OCI-LY7 (cell line): ENCODE measurements at regions not wholly inside any gene's neighbourhood (a gene's known extent, or its start where the extent isn't known, plus 50 kb on each side); places are given as distances from the start of the nearest gene placed in this dataset.

Experiments
- BruUV-seq: library from RNA; stranded (reverse); fragments of 400-500 nt; replicated peaks from 2 replicates; lab custom pipeline; 2021; lab: Mats Ljungman, UMichigan
- CTCF ChIA-PET: fragments of 300-600 bp; sonication (Branson Sonifier 250); formaldehyde crosslinking; loops from one replicate; lab custom pipeline; 2022; ENCODE audit warnings: antibody characterized with exemption; ENCODE audit not compliant: unreplicated experiment; lab: Charles Lee
- POLR2A ChIA-PET: fragments of 300-600 bp; sonication (Branson Sonifier 250); formaldehyde crosslinking; loops from one replicate; lab custom pipeline; 2022; ENCODE audit warnings: antibody characterized with exemption; lab: Charles Lee
- DNase-seq: peaks from one replicate; pipeline ENCODE4 v3.0.0-alpha.2; 2015; ENCODE audit warnings: low spot score
- H2AFZ ChIP-seq: fragments of 200-600 bp; sonication (generic), shearing (Covaris generic); 2 replicates; pipeline ENCODE4 v1.6.1; 2014; ENCODE audit warnings: mild to moderate bottlenecking, antibody characterized with exemption, low read length, moderate library complexity
- H3K27ac ChIP-seq: fragments of 200-600 bp; sonication (generic); 2 replicates; pipeline ENCODE4 v1.5.1; 2014; ENCODE audit warnings: mixed run types, low read depth, mild to moderate bottlenecking, moderate library complexity, low read length, inconsistent platforms; ENCODE audit not compliant: poor library complexity, severe bottlenecking
- H3K36me3 ChIP-seq: fragments of 200-600 bp; sonication (generic); 2 replicates; pipeline ENCODE4 v1.6.1; 2014; ENCODE audit warnings: mild to moderate bottlenecking, antibody characterized with exemption, low read length, moderate library complexity, mixed read lengths; ENCODE audit not compliant: insufficient read depth
- H3K4me1 ChIP-seq: fragments of 200-600 bp; sonication (generic); 2 replicates; pipeline ENCODE4 v1.5.1; 2014; ENCODE audit warnings: mild to moderate bottlenecking, low read length; ENCODE audit not compliant: insufficient read depth, poor library complexity, severe bottlenecking
- H3K4me2 ChIP-seq: fragments of 200-600 bp; sonication (generic); 2 replicates; pipeline ENCODE4 v1.6.1; 2014; ENCODE audit warnings: mild to moderate bottlenecking, low read length
- H3K4me3 ChIP-seq: fragments of 200-600 bp; sonication (generic); 2 replicates; pipeline ENCODE4 v1.5.1; 2014; ENCODE audit warnings: mild to moderate bottlenecking, low read depth, low read length; ENCODE audit not compliant: poor library complexity, severe bottlenecking
- H3K79me2 ChIP-seq: fragments of 200-600 bp; sonication (generic); 2 replicates; pipeline ENCODE4 v1.6.1; 2016; ENCODE audit warnings: low read depth, mild to moderate bottlenecking, low read length, moderate library complexity, mixed read lengths; ENCODE audit not compliant: insufficient read depth
- H3K9me2 ChIP-seq: fragments of 200-600 bp; sonication (generic); 2 replicates; pipeline ENCODE4 v1.6.1; 2016; ENCODE audit warnings: mild to moderate bottlenecking, low read length, mixed read lengths; ENCODE audit not compliant: insufficient read depth
- H3K9me3 ChIP-seq: fragments of 200-600 bp; sonication (generic); 2 replicates; pipeline ENCODE4 v1.6.1; 2014; ENCODE audit warnings: mild to moderate bottlenecking, mixed run types, low read length, mixed read lengths
- H4K20me1 ChIP-seq: fragments of 200-600 bp; sonication (generic); 2 replicates; pipeline ENCODE4 v1.6.1; 2014; ENCODE audit warnings: mild to moderate bottlenecking, antibody characterized with exemption, low read length, moderate library complexity, mixed read lengths; ENCODE audit not compliant: insufficient read depth
- EZH2phosphoT487 ChIP-seq: fragments of 200-600 bp; sonication (generic); IDR thresholded peaks from 2 replicates; pipeline ENCODE4 v1.6.1; 2018; ENCODE audit warnings: low read depth, borderline replicate concordance, mild to moderate bottlenecking, mixed run types, antibody characterized with exemption, low read length, moderate library complexity, mixed read lengths
- intact Hi-C: fragments of 100-400 bp; cut with micrococcal nuclease; formaldehyde crosslinking; loops from one replicate; pipeline ENCODE4 v1.10.0; 2022; ENCODE audit not compliant: unreplicated experiment
- TF ChIP-seq, protein P1 (sequence below): fragments of 200-600 bp; sonication (generic); conservative IDR thresholded peaks from 2 replicates; pipeline ENCODE4 v1.5.1; 2014; ENCODE audit warnings: mild to moderate bottlenecking, antibody characterized with exemption, low read length, moderate library complexity, mixed read lengths

DNA sequence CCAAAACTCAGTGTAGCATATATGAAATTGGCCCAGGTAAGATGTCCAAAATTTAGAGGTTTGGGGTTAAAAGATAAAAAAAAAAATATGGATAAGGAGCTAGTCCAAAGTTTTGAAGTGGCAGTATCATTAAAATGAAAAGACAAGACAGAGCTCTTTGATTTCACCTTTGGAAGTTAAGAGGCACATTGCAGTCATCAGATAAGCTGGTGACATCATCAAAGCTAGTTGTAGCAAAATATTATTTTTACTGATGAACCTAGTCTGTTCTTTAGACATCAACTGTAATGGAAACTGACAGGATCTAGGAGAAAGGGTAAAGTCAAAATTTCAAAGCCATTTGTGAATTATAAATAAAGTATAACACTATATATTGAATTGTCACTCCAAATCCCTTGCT, 603.7 kb upstream of the CDH8 start:
- no TSS peak for BruUV-seq
- Histone ChIP-seq H3K79me2 (no peaks in the 10 kb centered on the region), H3K4me1 (no peaks in the 10 kb centered on the region), H3K36me3 (no peaks in the 10 kb centered on the region), H3K4me2 (no peak overlapping the region), H4K20me1 (no peaks in the 10 kb centered on the region), H3K4me3 (no peak overlapping the region), H2AFZ (no peak overlapping the region), H3K9me3 (no peaks in the 10 kb centered on the region), H3K27ac (no peak overlapping the region), H3K9me2 (no peaks in the 10 kb centered on the region)
- ChIA-PET POLR2A (interaction anchor here (1.0 to 1.4 kb wide), 2 partner anchors 13 to 17 kb away, joined by 4 to 7 read pairs; no protein-coding TSS in a partner anchor), CTCF (no interaction called here)
- intact Hi-C loops, result no loop called here
- TF ChIP-seq, protein P1, sequence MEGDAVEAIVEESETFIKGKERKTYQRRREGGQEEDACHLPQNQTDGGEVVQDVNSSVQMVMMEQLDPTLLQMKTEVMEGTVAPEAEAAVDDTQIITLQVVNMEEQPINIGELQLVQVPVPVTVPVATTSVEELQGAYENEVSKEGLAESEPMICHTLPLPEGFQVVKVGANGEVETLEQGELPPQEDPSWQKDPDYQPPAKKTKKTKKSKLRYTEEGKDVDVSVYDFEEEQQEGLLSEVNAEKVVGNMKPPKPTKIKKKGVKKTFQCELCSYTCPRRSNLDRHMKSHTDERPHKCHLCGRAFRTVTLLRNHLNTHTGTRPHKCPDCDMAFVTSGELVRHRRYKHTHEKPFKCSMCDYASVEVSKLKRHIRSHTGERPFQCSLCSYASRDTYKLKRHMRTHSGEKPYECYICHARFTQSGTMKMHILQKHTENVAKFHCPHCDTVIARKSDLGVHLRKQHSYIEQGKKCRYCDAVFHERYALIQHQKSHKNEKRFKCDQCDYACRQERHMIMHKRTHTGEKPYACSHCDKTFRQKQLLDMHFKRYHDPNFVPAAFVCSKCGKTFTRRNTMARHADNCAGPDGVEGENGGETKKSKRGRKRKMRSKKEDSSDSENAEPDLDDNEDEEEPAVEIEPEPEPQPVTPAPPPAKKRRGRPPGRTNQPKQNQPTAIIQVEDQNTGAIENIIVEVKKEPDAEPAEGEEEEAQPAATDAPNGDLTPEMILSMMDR, result no peak
- TF ChIP-seq EZH2phosphoT487, result no peak
- DNase-seq, result no peak

- BruUV-seq, result no TSS peak
- H3K79me2 ChIP-seq, result no peaks in the 10 kb centered on the region
- ChIA-PET CTCF (no interaction called here), POLR2A (interaction anchor here (1.4 kb wide), 1 partner anchor 12 kb away, joined by 7 read pairs; no protein-coding TSS in a partner anchor)
- H3K4me2 ChIP-seq, result no peak overlapping the region
- H3K9me2 ChIP-seq, result no peaks in the 10 kb centered on the region
- intact Hi-C loops, result no loop called here
- H3K27ac ChIP-seq, result no peak overlapping the region
- H3K36me3 ChIP-seq, result no peaks in the 10 kb centered on the region
- DNase-seq, result no peak
- no peaks in the 10 kb centered on the region for H3K9me3 ChIP-seq
- H2AFZ ChIP-seq, result no peak overlapping the region
- TF ChIP-seq, protein P1, result no peak
- TF ChIP-seq EZH2phosphoT487, result no peak
- H4K20me1 ChIP-seq, result no peaks in the 10 kb centered on the region
- H3K4me1 ChIP-seq, result no peaks in the 10 kb centered on the region
- H3K4me3 ChIP-seq, result no peak overlapping the region
Measured at GRCh38 chr16:62638964-62639870, 603.0 kb upstream of the CDH8 start.

GRCh38 chr16:62638324-62638911, 602.2 kb upstream of the CDH8 start:
- Histone ChIP-seq H3K9me2 (no peaks in the 10 kb centered on the region), H3K4me3 (no peak overlapping the region), H3K4me1 (no peaks in the 10 kb centered on the region), H3K36me3 (no peaks in the 10 kb centered on the region), H2AFZ (no peak overlapping the region), H3K4me2 (no peak overlapping the region), H3K9me3 (no peaks in the 10 kb centered on the region), H4K20me1 (no peaks in the 10 kb centered on the region), H3K27ac (no peak overlapping the region), H3K79me2 (no peaks in the 10 kb centered on the region)
- intact Hi-C loops, result no loop called here
- no peak for DNase-seq
- no TSS peak for BruUV-seq
- TF ChIP-seq EZH2phosphoT487, result no peak
- TF ChIP-seq, protein P1, result no peak
- POLR2A ChIA-PET, result no interaction called here
- CTCF ChIA-PET, result no interaction called here
